Motor neuron (in vitro differentiated cells): ENCODE measurements at regions not wholly inside any gene's neighbourhood (a gene's known extent, or its start where the extent isn't known, plus 50 kb on each side); places are given as distances from the start of the nearest gene placed in this dataset.
A peak's percentile ranks its signal among the peaks of the same experiment; 100 is the strongest.
"Not testable (repeated sequence)": the region's sequence is repeated elsewhere in the genome, so short reads cannot be mapped to it uniquely, and the experiment has no call there.

Experiments used
- ATAC-seq, 8 experiments: fragments of 200-7000 bp; cut with Tn5 transposase; replicated peaks in 6 of 8; 2 replicates each; pipeline ENCODE4 v1.8.0; 2021; ENCODE audit warnings: mild to moderate bottlenecking in 8 of 8, moderate library complexity in 8 of 8
- H3K27ac ChIP-seq, 2 donors: fragments of 250-450 bp; sonication (Bioruptor Pico); 2 replicates each; pipeline ENCODE4 v1.9.0; 2021; ENCODE audit warnings: antibody characterized with exemption in 2 of 2, mild to moderate bottlenecking in 2 of 2, moderate library complexity in 1 of 2
- H3K4me1 ChIP-seq, 2 donors: fragments of 250-450 bp; sonication (Bioruptor Pico); replicated peaks in 1 of 2; 2 replicates each; pipeline ENCODE4 v1.6.1; 2021; ENCODE audit warnings: antibody characterized with exemption in 2 of 2, mild to moderate bottlenecking in 2 of 2, moderate library complexity in 1 of 2
- H3K4me3 ChIP-seq, 5 donors: fragments of 250-450 bp; sonication (Bioruptor Pico); 2 replicates each; pipeline ENCODE4 v1.9.0; 2021; ENCODE audit warnings: antibody characterized with exemption in 5 of 5, mild to moderate bottlenecking in 5 of 5, moderate library complexity in 4 of 5
- WGBS, 10 experiments: fragments of 450-650 bp; shearing (Covaris generic); methylation state at CpG; one replicate each; pipeline ENCODE4 v1.0.0; 2022; 5-methylcytosine and 5-hydroxymethylcytosine counted together
- in situ Hi-C, 9 experiments: fragments of 400-800 bp; cut with MboI; loops; one replicate each; pipeline ENCODE4 v1.15.0; 2021; ENCODE audit warnings: low sequenced_read_pairs in 9 of 9, low pct_unique_long_range_greater_than_20kb in 2 of 9; ENCODE audit not compliant: unreplicated experiment in 9 of 9

GRCh38 chr5:96289287-96289686, 143.8 kb downstream of the PCSK1 start:
- WGBS, 10 experiments = 0 to 100% (median 86%) methylated on average over 1 to 5 of the region's 5 CpGs; no CpG with 5 or more reads in 2 of the 10 experiments
- H3K4me1 ChIP-seq = peaks cover 0 to 11% of the 10 kb centered on the region in 2 donors
- H3K4me3 ChIP-seq, ATAC-seq, in situ Hi-C loops, H3K27ac ChIP-seq: not testable (repeated sequence)

DNA sequence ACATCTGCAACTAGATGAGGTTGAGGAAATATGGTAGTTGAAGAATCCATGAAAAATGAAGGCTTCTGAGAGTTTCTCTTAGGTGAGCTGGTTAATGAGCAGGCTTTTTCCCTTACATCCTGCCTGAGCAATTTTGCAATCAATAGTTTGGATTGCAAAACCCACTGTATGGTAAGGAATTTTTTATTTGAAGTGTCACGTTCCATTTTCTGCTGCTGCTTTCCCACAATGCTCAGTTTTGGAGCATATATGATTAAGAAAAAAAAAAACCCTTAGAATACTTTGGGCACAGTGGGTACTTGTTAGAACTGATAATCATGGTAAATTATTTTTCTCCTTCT, 144.2 kb downstream of the PCSK1 start:
- Histone ChIP-seq H3K27ac (no peak overlapping the region), H3K4me1 (peaks cover 0 to 11% of the 10 kb centered on the region in 2 donors), H3K4me3 (no peak overlapping the region)
- WGBS, 10 experiments = 0 to 100% (median 83%) methylated on average over 1 of the region's 1 CpG; no CpG with 5 or more reads in 1 of the 10 experiments
- no peak for ATAC-seq
- in situ Hi-C loops = no loop called here

DNA sequence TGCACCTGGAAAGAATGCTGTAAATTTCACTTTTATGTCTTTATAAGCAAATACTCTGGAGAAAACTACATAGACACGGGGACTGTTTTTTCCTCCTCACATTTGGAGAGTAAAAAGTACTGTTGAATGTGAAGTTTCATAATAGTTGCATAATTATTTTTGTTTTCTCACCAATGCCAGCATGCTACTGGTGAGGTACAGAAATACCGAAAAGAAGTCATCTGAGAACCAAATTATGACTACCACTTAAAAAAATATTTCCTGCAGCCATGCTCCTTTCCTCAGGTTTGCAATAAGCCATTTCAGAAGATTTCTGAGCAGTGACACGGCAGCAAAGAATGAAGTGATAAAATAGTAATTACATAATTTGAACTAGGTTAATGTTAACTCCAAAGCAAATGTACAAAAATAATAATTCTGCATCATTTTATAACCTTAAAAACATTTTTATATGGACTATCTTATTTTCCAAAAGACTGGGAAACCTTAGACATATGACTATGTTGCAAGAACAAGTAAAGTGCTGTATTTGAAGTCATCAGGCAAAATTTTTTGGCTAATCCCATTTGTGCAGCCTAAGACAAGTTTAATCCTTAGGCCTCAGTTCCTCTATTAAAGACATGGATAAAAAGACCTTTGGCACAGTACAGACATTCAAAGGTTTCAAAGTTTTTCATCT, 144.7 kb downstream of the PCSK1 start:
- WGBS, 10 experiments = 7 to 100% (median 76%) methylated on average over 1 to 3 of the region's 3 CpGs
- ATAC-seq = no peak

GRCh38 chr5:96287136-96287535, 145.9 kb downstream of the PCSK1 start:
- Histone ChIP-seq H3K4me1 (peaks cover 0 to 11% of the 10 kb centered on the region in 2 donors), H3K27ac (no peak overlapping the region), H3K4me3 (no peak overlapping the region)
- in situ Hi-C loops = no loop called here
- peak in 2 of 8 experiments; percentile 24 to 32 for ATAC-seq
- WGBS, 10 experiments = 56 to 100% (median 85%) methylated on average over 1 to 2 of the region's 2 CpGs; no CpG with 5 or more reads in 1 of the 10 experiments

More for the DNA sequence above, 144.7 kb downstream of the PCSK1 start:
- in situ Hi-C loops = no loop called here
- Histone ChIP-seq H3K4me3 (no peak overlapping the region), H3K4me1 (peaks cover 0 to 11% of the 10 kb centered on the region in 2 donors), H3K27ac (no peak overlapping the region)

DNA sequence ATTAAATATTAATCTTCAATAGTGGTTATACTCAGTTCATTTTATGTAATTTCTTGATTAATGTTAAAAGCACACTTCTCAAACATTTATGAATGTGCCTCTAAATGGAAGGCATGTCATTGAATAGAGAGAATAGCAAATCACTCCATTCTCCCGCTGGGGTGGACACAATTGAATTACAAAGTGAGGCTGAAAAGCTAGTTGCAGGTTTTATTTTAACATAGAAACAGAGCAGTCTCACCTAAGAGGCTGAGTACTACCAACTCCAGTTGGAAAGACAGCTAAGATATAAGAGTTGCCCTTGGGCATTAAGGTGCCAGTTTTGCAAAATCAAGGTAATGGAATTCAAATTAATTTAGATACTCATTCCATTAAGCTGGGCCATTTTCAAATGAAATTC, 147.2 kb downstream of the PCSK1 start:
- WGBS, 10 experiments = 17 to 100% (median 83%) methylated on average over 1 of the region's 1 CpG; no CpG with 5 or more reads in 3 of the 10 experiments
- peaks cover 0 to 11% of the 10 kb centered on the region in 2 donors for H3K4me1 ChIP-seq
- H3K4me3 ChIP-seq = no peak overlapping the region
- in situ Hi-C loops = no loop called here
- H3K27ac ChIP-seq = no peak overlapping the region
- ATAC-seq = no peak

- Histone ChIP-seq H3K4me3 (no peak overlapping the region), H3K27ac (no peak overlapping the region), H3K4me1 (peaks cover 0 to 11% of the 10 kb centered on the region in 2 donors)
- in situ Hi-C loops = no loop called here
- no peak for ATAC-seq
- WGBS, 10 experiments = 75 to 100% (median 93%) methylated on average over 1 to 4 of the region's 4 CpGs; no CpG with 5 or more reads in 1 of the 10 experiments
These were observed 148.2 kb downstream of the PCSK1 start for GRCh38 chr5:96284727-96285389.

DNA sequence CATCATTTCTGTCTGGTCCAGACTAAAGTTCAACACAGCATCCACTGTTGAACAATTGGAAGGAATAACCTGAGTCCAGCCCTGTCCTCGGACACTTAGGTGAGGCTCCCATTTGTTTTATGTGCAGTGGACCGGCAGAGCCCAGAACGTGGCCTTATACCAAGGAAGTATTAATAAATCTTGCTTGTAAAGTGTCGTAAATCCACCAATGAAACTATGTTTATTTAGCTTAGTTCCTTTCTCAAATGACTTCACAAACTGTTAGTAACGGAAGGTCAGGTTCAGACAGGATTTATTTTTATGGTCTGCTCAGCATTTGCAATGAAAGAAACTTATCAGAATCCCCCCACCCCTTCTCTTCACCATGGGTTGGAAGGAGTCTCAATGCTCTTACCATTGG, 149.5 kb downstream of the PCSK1 start:
- no peak overlapping the region for H3K4me3 ChIP-seq
- no peak overlapping the region for H3K27ac ChIP-seq
- 40 to 100% (median 94%) methylated on average over 1 to 5 of the region's 5 CpGs for WGBS, 10 experiments
- in situ Hi-C loops = no loop called here
- no peak for ATAC-seq
- peaks cover 0 to 11% of the 10 kb centered on the region in 2 donors for H3K4me1 ChIP-seq

- in situ Hi-C loops = no loop called here
- 20 to 100% (median 89%) methylated on average over 1 to 6 of the region's 8 CpGs for WGBS, 10 experiments
These were observed 151.0 kb downstream of the PCSK1 start for GRCh38 chr5:96282020-96282419.

GRCh38 chr5:96280946-96281393, 152.1 kb downstream of the PCSK1 start:
- peak in 2 of 8 experiments; percentile 36 to 39 for ATAC-seq
- WGBS, 10 experiments = 18 to 95% (median 67%) methylated on average over 2 of the region's 2 CpGs; no CpG with 5 or more reads in 1 of the 10 experiments
- in situ Hi-C loops = no loop called here

More at GRCh38 chr5:96282020-96282419, 151.0 kb downstream of the PCSK1 start:
- no peak overlapping the region for H3K4me3 ChIP-seq
- no peak for ATAC-seq
- no peak overlapping the region for H3K27ac ChIP-seq
- H3K4me1 ChIP-seq = peaks cover 0 to 8% of the 10 kb centered on the region in 2 donors

DNA sequence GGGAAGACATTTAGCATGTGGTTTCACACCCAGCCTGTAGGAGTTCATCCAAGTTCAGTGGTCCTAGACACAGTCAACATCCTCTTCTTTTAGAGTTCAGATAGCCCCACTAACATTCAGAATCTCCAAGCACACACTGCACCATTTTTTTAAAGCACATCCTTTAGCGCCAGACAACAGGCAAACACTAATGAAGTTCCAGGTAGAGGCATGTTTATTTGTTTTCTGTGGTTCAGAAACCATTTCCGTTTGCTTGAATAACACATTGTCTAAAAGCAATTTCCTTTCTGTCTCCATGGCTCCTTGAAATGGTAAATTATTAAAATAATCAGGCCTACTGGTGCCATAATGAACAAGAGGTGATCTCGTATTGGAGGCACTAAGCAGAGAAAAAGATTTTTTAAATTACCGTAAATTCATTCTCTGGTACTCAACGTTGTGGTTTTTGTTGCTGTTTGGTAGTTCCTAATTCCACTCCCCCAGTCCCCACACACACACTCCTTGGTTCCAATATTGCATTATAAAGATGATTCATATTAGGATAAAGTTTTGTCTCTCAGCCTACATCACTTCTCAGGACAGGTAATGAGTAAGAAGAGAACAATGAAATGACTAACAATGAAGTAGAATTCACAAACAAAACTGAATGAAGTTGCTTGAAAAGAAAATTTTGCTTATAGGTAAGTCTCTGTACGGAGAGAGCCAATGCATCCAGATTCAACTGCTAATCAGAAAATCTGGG, 153.1 kb downstream of the PCSK1 start:
- Histone ChIP-seq H3K4me3 (no peak overlapping the region), H3K4me1 (no peaks in the 10 kb centered on the region), H3K27ac (no peak overlapping the region)
- in situ Hi-C loops = no loop called here
- ATAC-seq = no peak
- 52 to 100% (median 91%) methylated on average over 1 to 6 of the region's 6 CpGs; no CpG with 5 or more reads in 1 of the 10 experiments for WGBS, 10 experiments

More at GRCh38 chr5:96280946-96281393, 152.1 kb downstream of the PCSK1 start:
- Histone ChIP-seq H3K4me3 (no peak overlapping the region), H3K27ac (no peak overlapping the region), H3K4me1 (no peaks in the 10 kb centered on the region)

DNA sequence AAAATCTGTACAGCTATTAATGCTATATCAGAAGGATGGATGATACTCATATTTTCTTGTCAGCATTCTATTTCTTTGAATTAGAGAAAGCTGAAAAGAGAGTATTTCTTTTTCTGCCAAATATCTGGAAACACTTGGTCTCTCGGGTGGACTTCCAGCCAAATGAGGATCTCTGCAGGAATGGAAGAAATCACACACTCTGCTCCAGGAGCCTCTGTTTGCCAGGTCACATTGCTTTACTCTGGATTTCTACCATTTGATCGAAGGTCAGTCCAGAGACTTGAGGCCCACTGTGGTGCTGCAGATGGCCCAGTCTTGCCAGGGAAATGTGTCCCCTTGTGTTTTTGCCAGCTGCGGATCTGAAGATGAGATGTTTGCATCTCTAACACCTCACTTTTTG, 154.1 kb downstream of the PCSK1 start:
- Histone ChIP-seq H3K27ac (no peak overlapping the region), H3K4me1 (no peaks in the 10 kb centered on the region), H3K4me3 (no peak overlapping the region)
- in situ Hi-C loops = no loop called here
- ATAC-seq = no peak
- 41 to 100% (median 72%) methylated on average over 1 to 3 of the region's 3 CpGs; no CpG with 5 or more reads in 1 of the 10 experiments for WGBS, 10 experiments

DNA sequence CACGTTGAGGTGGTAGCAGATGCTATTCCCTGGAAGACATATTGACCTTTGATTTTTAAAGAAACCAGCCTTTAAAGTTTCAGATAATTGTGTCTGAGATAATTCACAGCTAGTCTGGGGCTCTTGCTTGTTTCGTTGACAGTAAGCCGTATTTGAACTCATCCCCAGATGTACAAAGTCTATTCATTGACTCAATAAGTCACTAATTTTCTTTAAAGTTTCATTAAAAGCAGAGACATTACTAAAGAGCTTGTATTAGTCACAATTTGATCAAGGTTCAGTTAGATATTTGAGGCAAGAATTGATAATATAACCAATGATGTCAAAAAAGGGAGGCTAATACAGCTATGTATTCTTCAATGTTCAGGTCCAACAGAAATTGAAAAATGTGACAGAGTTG, 158.0 kb downstream of the PCSK1 start:
- in situ Hi-C loops = no loop called here
- Histone ChIP-seq H3K27ac (no peak overlapping the region), H3K4me3 (no peak overlapping the region), H3K4me1 (no peaks in the 10 kb centered on the region)
- ATAC-seq = no peak
- WGBS, 10 experiments = 60 to 93% (median 87%) methylated on average over 2 to 3 of the region's 3 CpGs; no CpG with 5 or more reads in 1 of the 10 experiments

GRCh38 chr5:96265487-96265886, 167.6 kb downstream of the PCSK1 start:
- WGBS, 10 experiments = 50 to 100% (median 80%) methylated on average over 1 of the region's 1 CpG; no CpG with 5 or more reads in 3 of the 10 experiments
- no peak for ATAC-seq
- Histone ChIP-seq H3K4me3 (no peak overlapping the region), H3K4me1 (no peaks in the 10 kb centered on the region), H3K27ac (no peak overlapping the region)
- in situ Hi-C loops = no loop called here
